HG03103 (cell line): ENCODE measurements at regions not wholly inside any gene's neighbourhood (a gene's known extent, or its start where the extent isn't known, plus 50 kb on each side); places are given as distances from the start of the nearest gene placed in this dataset.
"Not testable (repeated sequence)": the region's sequence is repeated elsewhere in the genome, so short reads cannot be mapped to it uniquely, and the experiment has no call there.

Source experiments
- ATAC-seq: cut with Tn5 transposase; IDR thresholded peaks from one replicate; pipeline ENCODE4 v1.9.1; 2021; ENCODE audit warnings: low read depth; ENCODE audit not compliant: unreplicated experiment

DNA sequence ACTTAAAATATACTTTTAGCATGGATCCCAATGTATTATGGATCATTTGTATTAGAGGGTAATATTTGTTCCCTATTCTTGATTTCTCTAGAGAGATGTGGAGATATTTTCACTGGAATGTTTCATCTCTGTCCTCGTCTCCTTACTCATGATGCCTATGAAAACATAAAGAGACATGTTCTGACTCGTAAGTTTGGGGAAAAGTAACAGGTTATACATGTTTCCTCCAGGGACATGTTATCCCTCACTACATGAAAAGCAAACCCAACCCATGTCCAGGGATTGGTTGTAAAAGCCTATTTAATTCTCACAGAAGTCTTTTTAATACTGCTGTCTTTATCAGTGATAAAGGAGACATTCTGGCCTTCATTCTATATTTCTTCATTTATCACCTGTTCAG is 621.4 kb downstream of the GABRG1 start:
- ATAC-seq: no peak

DNA sequence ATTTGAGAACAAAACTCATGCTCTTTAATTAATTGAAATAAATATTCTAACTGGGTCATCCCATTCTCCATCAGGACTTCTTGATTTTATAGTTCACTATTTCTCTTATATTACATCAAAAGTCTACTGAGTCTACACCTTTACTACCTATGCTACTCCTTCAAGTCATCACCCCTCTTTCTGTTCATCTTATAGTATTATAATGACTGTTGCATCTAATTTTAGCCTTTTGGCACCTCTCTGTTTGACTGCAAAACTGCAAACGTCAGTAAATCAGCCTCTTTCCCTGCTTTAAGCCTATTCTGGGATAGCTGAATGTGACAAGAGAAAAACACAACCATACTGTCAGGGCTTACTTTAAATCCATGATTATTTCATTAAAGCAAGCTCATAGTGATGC is 639.1 kb downstream of the GABRG1 start:
- no peak for ATAC-seq

DNA sequence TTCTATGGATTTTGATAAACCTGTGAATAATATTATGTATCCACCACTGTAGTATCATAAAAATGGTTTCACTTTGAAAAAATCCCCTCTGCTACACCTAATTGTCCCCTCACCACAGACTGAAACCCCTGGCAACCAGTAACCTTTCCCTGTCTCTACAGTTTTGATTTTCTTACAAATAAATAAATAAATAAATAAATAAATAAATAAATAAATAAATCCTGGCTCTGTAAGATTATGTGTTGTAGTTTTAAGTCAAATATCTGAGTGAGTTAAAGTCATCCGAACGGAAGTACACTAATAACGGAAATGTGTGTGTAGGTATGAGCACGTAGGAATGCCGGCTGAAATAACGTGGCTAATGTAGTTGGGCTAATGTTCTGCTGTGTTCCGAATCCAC is 641.5 kb downstream of the GABRG1 start:
- ATAC-seq: no peak

DNA sequence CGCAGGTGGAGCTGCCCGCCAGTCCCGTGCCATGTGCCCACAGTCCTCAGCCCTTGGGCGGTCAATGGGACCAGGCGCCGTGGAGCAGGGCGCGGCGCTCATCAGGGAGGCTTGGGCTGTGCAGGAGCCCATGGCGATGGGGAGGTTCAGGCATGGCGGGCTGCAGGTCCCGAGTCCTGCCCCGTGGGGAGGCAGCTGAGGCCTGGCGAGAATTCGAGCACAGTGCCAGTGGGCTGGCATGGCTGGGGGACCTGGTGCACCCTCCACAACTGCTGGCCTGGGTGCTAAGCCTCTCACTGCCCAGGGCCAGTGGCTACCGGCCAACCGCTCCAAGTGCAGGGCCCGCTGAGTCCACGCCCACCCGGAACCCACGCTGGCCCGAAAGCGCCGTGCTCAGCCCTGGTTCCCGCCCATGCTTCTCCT is 646.5 kb downstream of the GABRG1 start:
- ATAC-seq: no peak

DNA sequence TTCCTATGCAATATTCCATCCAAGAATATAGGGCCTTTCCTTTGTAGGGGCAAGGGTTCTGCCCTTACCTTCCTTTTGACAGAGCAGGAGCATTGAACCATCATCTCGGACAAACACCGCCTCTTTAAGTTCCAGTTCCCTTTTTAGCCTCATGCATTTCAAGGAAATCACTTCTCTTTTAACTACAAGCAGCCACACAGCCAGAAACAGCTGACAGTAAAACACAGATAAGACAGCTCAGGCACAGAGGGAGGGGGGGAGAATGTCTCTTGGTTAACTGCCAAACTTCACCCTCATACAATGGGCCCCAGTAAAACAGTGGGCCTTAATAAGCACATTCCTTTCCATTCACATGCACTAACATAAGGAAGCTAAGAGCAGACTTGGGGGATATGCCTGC is 648.3 kb downstream of the GABRG1 start:
- no peak for ATAC-seq

DNA sequence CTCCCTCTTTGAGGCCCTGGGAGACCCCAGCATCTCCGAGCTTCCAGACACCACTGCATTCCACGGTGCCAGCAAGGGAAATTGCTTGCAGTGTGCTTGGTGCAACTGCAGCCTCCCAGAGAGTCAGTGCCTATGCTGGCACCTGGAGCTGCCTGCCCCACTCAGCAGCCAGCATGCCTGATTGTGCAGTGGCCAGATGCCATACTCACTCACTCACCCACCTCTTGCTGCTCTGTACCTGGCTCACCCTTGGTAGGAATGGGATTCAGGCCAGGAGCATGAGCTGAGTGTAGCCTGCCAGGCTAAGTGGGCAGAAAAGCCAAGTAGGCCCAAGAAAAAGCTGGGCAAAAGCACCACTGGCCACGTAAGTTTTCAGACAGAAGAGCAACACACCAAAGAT is 651.4 kb downstream of the GABRG1 start:
- no peak for ATAC-seq

DNA sequence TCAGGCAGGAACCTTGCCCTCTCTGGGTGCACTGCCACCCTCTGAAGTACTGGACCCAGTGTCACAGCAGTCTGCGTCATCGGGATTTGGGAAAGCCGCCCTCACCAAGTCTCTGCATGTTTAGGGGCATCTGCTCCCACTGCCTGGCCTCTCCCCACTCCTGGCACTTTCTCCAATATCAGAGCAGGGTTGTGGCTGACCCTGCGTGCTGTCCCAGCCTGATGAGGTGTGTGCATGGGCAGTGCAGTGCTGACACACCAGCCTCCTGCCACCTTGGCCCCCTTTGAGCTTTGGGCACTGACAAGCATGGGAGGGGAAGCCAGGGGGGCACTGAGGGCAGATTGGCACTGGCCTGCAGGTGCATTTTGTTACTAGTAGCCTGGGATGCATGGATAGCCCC is 652.5 kb downstream of the GABRG1 start:
- no peak for ATAC-seq

DNA sequence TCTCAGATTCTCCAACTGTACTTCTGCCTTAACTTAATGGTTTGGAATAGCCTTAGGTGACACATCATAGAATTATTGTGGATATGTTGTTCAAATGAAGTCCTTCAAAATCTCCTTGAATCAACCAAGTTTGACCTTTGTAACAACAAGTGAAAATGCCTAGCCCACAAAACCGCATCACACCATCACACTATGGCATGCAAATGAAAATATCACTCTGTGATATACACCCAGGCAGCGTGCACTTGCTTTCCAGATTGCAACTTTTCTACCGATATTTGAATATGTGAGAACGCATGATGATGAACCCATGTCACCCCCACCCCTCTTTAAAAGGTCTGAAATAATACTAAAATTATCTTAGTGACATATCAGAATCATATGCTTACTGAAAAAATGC is 656.7 kb downstream of the GABRG1 start:
- ATAC-seq: no peak

DNA sequence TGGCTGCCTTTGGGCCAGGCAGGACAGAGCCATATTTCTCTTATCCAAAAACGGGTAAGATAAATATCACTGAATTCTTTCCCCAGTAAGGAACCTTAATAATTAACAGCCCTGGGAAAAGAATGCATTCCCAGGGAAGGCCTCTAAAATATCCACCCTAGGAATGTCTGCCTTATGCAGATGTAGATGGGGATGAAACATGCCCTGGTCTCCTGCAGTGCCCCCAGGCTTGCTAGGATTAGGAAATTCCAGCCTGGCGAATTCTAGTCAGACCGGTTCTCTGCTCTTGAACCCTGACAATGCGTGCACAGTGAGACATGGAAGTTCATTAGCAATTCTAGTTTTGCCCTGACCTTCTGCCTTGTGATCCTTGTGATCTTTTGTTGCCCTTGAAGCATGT is 663.7 kb downstream of the GABRG1 start:
- ATAC-seq: not testable (repeated sequence)

DNA sequence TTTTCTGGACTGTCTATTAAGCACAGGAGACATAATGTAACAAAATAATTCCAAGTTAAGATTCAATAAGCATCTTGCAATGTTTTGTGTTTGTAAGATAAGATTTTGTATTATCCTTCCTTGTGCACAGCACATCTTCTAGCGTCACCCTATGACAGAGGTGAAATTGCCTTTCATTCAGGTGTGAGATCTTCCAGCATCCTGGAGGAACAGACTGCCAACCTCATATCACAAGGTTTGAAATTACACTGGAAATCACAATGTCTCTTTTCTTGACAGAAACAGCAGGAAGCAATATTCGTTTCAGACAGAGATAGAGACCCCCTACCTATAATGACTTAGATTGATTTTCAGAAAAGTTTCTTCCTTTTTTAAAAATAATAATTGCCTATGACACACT is 668.6 kb downstream of the GABRG1 start:
- ATAC-seq: no peak

DNA sequence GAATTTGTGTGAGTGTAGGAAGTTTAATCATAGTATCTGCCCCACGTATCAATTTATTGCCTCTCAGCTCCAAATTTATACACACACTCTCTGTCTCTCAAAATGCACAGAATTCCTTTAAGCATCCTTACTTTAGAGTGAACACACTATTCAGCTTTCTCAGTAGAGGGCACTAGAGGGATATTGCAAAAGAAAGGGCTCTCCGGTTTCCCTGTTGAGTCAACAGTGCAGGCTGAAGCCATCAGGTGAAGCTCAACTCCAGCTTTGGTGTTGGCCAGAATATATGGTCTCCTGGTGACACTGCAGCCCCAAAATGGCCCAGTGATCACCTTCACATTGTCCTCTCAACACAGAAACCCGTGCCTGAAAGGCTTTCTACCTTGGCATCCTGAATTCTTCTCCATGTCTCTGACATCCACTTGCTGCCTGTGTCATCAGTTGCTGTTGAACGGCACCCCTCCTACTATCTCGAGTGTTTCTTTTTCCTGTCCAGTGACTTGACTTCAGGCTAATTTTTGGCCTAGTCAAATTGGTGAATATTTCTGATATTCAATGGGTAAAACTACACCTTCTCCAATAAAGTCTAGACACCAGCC is 670.5 kb downstream of the GABRG1 start:
- no peak for ATAC-seq

DNA sequence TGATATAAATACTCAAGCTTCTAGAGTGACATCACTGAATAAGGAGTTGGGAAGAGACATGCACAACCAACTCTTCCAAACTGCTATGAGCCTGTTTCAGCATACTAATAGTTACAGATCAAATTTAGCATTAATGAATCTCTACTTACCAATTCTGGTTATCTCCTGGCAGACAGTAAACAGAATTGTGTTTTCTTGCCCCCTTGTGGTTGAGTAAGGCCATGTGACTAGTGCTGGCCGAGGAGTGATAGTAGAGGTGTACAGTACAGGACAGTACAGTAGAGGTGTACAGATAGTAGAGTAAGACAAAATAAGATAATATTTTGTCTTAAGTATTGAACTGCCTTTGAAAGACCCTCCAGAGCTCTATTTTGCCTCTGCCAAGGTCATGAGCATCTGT is 681.4 kb downstream of the GABRG1 start:
- no peak for ATAC-seq

DNA sequence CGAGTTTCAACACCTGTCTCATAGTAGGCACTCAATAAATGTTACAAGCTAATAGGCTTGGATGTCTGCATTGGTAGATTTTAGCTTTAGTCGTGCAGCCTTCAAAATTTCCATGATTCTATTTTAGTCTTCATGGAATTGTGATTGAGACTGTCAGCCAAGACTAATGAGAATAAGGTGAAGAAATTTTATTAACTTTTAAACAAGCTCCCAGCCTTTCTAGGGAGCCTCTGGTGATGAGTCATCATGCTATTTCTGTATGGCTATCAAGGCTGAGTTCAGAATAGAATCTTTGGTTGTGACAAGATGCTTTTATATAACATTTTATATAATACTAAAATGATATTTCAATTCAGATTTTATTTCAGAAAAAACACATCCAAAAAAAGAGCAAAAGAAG is 685.8 kb downstream of the GABRG1 start:
- no peak for ATAC-seq

DNA sequence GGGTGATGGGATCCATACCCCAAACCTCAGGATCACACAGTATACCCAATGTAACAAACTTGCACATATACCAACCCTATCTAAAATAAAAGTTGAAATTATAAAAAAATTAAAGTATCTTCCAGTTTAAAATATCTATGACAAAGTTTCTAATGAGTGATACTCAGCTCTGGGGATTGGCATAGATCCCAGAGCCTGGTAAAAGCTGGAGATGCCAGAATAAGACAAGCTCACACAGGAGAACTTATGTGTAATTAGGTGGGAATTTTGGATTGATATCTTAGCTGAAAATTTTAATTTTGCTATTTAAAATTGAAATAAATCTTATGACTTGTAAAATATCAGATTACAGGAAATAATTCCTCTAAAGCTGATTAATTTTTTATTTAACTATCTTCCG is 686.5 kb downstream of the GABRG1 start:
- ATAC-seq: no peak

DNA sequence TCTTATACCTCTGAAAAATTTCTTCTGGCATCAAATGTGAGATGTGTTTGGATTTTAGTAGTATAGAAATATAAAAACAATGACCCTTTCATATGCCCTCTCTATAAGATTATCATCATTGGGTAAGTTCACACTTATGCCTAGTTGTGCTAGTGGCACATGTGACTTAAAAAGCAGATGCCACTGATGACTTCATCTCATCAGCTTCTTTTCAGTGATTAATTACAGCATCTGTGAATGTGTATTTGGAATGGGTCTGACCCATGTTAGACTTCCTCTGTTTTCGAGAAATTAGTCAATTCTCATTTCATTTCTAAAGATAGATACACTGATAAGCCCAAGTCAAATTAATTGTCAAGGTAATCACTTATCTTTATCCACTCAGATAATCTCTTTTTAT is 698.7 kb downstream of the GABRG1 start:
- ATAC-seq: no peak

DNA sequence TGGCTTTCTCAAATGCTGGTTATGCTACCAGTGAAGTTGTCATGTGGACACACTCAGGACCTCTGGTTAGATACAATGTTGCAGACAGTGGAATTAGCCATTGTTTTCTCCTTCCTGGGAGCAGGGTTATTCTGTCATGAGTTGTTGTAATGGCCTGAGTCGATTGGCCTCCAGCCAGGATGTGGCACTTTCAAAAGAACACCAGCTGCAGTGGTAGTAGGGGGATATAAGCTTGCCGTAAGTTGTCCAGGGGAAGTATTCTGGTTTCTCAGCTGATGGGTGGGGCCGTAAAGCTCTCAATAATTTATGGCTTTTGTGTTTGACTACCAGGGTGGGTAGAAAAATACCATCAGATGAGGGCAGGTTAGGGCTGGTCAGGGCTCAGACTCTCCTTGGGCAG is 697.5 kb upstream of the GNPDA2 start:
- ATAC-seq: no peak

DNA sequence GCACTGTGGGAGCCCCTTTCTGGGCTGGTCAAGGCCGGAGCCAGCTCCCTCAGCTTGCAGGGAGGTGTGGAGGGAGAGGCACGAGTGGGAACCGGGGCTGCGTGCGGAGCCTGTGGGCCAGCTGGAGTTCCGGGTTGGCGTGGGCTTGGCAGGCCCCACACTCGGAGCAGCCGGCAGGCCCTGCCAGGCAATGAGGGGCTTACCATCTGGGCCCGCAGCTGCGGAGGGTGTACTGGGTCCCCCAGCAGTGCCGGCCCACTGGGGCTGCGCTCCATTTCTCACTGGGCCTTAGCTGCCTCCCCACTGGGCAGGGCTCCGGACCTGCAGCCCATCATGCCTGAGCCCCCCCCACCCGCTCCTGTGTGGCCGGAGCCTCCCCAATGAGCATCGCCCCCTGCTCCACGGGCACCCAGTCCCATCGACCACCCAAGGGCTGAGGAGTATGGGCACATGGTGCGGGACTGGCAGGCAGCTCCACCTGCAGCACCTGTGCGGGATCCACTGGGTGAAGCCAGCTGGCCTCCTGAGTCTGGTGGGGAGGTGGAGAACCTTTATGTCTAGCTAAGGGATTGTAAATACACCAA is 693.8 kb upstream of the GNPDA2 start:
- ATAC-seq: not testable (repeated sequence)

DNA sequence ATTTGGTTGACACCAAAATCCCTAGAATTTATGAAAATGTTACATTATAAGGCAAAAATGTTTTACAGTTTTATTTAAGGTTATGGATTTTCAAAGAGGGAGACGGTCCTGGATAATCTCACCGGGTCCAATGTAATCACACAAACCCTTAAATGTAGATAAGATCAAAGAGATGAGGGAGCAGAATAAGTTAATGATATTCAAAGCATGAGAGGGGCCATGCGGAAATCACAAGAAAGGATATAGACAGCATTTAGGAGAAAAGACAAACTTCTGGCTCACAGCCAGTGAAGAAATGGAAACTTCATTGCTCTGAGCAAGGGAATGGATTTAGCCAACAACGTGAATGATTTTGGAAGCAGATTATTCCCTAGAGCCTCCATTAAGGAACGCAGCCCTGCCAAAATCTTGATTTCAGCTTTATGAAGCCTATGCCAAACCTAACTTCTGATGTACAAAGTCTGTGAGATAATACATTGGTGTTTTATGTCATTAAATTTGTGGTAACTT is 684.4 kb upstream of the GNPDA2 start:
- ATAC-seq: no peak

DNA sequence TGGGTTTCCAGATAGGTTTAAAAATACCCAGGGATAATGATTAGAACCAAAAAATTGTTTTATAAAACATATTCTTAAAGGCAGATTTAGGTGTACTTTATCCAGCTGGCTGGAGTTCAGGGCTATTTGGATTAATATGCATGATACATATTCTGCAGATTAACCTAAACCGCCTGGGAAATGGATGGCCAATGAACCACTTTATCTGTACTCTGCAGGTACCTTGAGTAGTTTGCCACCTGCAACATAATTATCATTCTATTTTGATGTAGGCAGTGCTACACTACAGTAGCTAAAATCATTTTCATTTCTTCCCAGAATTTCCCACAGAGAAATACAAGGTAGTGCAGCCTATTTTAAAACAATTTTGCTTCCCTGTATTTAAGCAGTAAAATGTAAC is 683.2 kb upstream of the GNPDA2 start:
- no peak for ATAC-seq

DNA sequence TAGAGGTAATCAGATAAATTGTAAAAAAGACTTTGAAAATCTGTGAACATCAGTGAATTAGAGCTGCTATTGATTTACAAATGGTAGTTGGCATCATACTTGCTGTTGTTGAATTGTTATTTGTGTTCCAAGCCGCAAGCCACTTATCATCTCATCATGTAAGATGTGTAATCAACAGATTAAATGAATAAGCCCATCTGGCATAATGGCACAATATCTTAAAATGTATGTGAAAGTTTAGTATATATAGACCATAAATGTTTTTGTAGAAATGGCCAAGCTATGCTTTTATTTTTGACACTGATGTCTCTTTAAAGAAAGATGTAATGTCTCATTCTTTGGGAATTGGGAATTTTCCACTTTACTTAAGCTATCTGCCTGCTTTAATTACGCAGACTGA is 682.6 kb upstream of the GNPDA2 start:
- no peak for ATAC-seq

DNA sequence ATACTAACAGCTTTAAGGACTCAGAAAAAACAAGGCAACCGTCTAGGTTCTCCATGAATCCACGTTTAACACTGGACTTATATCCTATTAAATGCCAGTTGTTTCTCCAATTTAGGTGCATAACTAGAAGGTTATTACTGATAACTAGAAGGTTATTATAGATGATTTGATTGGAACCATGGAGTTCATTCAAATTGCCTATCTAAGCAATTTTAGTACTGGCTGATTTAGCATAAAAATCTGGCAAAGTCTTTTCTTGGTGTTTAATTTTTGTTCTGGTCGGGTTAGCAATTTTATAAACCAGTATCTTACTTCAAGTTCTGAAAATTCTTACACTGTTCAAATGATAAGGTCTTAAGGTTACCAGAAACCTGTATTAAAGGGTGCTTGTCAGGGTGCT is 672.8 kb upstream of the GNPDA2 start:
- ATAC-seq: no peak

DNA sequence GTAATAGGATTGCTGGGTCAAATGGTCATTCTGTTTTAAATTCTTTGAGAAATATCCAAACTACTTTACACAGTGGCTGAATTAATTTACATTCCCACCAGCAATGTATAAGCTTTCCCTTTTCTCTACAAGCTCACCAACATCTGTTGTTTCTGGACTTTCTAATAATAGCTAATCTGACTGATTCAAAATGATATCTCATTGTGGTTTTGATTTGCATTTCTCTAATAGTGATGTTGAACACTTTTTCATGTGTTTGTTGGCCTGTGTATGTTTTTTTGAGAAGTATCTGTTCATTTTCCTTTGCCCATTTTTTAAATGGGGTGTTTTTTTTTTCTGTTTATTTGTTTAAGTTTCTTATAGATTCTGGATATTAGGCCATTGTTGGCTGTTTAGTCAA is 659.0 kb upstream of the GNPDA2 start:
- ATAC-seq: no peak

DNA sequence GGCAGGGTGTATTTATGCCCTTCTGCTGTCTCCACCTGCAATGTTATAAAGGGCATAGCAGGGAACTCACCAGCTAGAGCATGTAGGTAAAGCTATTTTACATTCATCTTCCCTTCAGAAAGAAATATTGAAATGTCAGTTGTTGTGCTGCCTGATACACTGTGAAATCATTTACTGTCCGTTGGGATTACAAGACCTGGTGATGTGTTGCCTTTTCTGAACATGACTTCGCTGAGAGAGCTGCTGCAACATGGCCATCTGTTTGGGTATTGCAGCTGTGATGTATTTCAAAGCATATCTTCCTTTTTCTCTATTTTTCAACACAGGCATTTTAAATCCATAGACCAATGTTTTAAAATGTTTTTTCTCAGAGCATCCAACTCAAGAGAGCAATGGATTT is 644.1 kb upstream of the GNPDA2 start:
- ATAC-seq: no peak
